ENCODE measurements at regions not wholly inside any gene's neighbourhood (a gene's known extent, or its start where the extent isn't known, plus 50 kb on each side); places are given as distances from the start of the nearest gene placed in this dataset.

DNA sequence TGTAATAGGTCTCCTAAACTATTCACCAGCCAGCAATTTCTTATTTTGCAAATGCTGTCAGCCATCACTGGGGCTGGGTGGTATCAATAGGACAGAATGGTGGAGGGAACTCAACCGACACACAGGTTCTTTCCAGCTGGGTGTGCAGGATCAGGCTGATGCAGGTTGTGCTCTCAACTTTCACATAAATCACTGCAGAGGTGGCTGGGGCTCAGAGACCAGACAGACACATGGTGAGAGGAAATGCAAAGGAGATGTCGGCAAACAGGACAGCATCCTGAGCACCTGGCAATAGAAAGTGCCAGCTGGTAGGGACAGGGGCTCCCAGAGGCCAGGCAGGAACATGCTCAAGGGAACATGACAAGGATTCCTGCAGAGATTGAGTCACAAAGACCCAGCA, 254.9 kb downstream of the SOD2 start:
- H3K4me3 ChIP-seq (replicated peaks in 1 of 3), result no peak overlapping the region
- no peaks in the 10 kb centered on the region for H3K9me3 ChIP-seq
- WGBS, 2 donors, result 83 to 86% methylated on average over 2 of the region's 2 CpGs
- intact Hi-C loops (cut with DNase I), result no loop called here
- H3K27ac ChIP-seq, result no peak overlapping the region
- no peak for DNase-seq
- no peaks in the 10 kb centered on the region for H3K27me3 ChIP-seq
- TF ChIP-seq POLR2A (IDR thresholded peaks at IDR 0.05), result no peak
- TF ChIP-seq, protein P1, sequence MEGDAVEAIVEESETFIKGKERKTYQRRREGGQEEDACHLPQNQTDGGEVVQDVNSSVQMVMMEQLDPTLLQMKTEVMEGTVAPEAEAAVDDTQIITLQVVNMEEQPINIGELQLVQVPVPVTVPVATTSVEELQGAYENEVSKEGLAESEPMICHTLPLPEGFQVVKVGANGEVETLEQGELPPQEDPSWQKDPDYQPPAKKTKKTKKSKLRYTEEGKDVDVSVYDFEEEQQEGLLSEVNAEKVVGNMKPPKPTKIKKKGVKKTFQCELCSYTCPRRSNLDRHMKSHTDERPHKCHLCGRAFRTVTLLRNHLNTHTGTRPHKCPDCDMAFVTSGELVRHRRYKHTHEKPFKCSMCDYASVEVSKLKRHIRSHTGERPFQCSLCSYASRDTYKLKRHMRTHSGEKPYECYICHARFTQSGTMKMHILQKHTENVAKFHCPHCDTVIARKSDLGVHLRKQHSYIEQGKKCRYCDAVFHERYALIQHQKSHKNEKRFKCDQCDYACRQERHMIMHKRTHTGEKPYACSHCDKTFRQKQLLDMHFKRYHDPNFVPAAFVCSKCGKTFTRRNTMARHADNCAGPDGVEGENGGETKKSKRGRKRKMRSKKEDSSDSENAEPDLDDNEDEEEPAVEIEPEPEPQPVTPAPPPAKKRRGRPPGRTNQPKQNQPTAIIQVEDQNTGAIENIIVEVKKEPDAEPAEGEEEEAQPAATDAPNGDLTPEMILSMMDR (IDR thresholded peaks at IDR 0.05), result no peak
- H3K36me3 ChIP-seq, result no peaks in the 10 kb centered on the region
- peaks cover 0 to 7% of the 10 kb centered on the region in 2 donors for H3K4me1 ChIP-seq

DNA sequence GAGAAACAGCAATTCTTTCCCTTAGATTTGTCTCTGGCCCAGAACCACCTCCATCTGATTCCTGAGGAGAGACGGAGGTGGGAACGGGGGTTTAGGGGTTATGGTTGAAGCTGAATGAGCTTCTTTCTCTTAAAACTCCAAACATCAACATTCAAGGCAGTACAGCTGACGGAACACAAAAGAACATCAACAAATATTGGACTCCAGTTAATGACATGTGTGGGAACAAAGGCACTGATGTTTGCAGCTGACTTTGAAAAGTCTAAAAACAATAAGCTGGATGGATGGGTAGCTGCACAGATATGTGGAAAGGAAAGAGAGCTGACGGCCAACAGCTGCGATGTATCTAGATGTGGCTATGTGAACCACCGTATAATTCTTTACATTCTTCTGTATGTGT, 256.5 kb downstream of the SOD2 start:
- Histone ChIP-seq H3K27me3 (no peaks in the 10 kb centered on the region), H3K36me3 (no peaks in the 10 kb centered on the region), H3K9me3 (no peaks in the 10 kb centered on the region), H3K4me1 (peaks cover 0 to 7% of the 10 kb centered on the region in 2 donors), H3K4me3 (replicated peaks in 1 of 3) (no peak overlapping the region), H3K27ac (no peak overlapping the region)
- WGBS, 2 donors, result 86 to 91% methylated on average over 6 of the region's 6 CpGs
- intact Hi-C loops (cut with DNase I), result no loop called here
- DNase-seq, result no peak
- TF ChIP-seq, protein P1 (IDR thresholded peaks at IDR 0.05), result no peak
- TF ChIP-seq POLR2A (IDR thresholded peaks at IDR 0.05), result no peak

DNA sequence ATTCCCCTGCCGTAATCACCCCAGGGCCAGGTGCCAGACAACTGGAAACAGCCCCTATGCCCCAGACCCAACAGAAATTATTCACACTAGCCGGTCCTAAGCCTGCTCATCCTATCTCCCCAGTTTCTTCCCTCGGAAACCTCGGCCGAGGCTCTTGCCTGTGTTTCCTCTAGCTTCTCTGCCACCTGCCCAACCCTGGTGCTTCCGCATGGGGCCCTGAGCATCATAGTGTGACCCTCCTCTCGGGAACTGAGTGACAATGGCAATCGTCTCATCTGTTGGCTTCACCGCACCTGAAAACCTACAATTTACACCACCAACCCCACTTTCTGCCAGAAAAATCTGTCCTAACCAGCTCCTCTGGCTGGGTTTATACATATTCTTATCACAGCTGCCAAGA, 257.3 kb downstream of the SOD2 start:
- 88 to 96% methylated on average over 9 of the region's 9 CpGs for WGBS, 2 donors

DNA sequence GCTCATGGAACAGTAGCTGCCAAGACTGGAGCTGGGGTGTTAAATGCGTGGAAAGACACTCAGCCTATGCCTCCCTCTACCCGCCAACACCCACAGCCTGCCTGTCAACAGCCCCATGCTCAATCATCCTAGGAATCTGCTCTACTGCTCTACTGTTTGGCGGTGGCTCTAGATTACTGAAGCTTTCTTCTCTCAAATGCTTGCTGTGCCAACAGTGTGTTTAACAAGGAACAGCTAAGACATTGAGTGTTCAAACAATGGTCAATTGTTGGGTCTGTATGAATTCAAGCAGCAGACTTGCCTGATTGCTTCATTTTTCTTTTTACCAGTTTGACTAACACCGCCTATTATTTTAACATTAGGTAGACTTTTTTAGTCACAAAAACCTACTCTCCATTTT, 258.6 kb downstream of the SOD2 start:
- no peaks in the 10 kb centered on the region for H3K9me3 ChIP-seq
- no peaks in the 10 kb centered on the region for H3K36me3 ChIP-seq
- H3K27ac ChIP-seq, result no peak overlapping the region
- 33 to 35% methylated on average over 4 of the region's 4 CpGs for WGBS, 2 donors
- no peak overlapping the region for H3K4me3 ChIP-seq (replicated peaks in 1 of 3)
- intact Hi-C loops (cut with DNase I), result no loop called here
- DNase-seq, result no peak
- TF ChIP-seq, protein P1 (IDR thresholded peaks at IDR 0.05), result no peak
- no peak for TF ChIP-seq POLR2A (IDR thresholded peaks at IDR 0.05)
- peaks cover 0 to 7% of the 10 kb centered on the region in 2 donors for H3K4me1 ChIP-seq
- no peaks in the 10 kb centered on the region for H3K27me3 ChIP-seq

More for the DNA sequence above, 257.3 kb downstream of the SOD2 start:
- DNase-seq, result no peak
- intact Hi-C loops (cut with DNase I), result no loop called here
- no peaks in the 10 kb centered on the region for H3K36me3 ChIP-seq
- H3K9me3 ChIP-seq, result no peaks in the 10 kb centered on the region
- TF ChIP-seq, protein P1 (IDR thresholded peaks at IDR 0.05), result no peak
- TF ChIP-seq POLR2A (IDR thresholded peaks at IDR 0.05), result no peak
- H3K4me1 ChIP-seq, result peaks cover 0 to 7% of the 10 kb centered on the region in 2 donors
- H3K27me3 ChIP-seq, result no peaks in the 10 kb centered on the region
- H3K4me3 ChIP-seq (replicated peaks in 1 of 3), result no peak overlapping the region
- H3K27ac ChIP-seq, result no peak overlapping the region

DNA sequence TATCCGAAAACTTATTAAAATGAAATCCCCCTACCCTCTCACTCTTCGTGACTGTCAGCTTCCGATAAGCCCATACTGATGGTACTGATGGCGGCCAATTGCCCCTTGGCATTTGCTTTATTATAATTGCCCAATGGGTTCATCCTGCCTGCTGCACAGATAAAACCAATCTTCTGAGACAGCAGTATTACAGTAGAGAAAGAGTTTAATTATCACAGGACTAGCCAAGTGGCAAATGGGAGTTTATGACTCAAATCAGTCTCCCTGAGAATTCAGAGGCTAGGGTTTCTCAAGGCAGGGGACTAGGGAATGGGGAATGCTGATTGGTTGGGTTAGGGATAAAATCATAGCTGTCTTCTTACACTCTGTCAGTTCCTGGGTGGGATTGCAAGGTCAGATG, 259.5 kb downstream of the SOD2 start:
- Histone ChIP-seq H3K4me3 (replicated peaks in 1 of 3) (no peak overlapping the region), H3K36me3 (no peaks in the 10 kb centered on the region), H3K4me1 (peaks cover 0 to 7% of the 10 kb centered on the region in 2 donors), H3K27me3 (no peaks in the 10 kb centered on the region), H3K9me3 (no peaks in the 10 kb centered on the region), H3K27ac (no peak overlapping the region)
- intact Hi-C loops (cut with DNase I), result no loop called here
- WGBS, 2 donors, result 95 to 98% methylated on average over 4 of the region's 4 CpGs
- DNase-seq, result no peak
- TF ChIP-seq, protein P1 (IDR thresholded peaks at IDR 0.05), result no peak
- no peak for TF ChIP-seq POLR2A (IDR thresholded peaks at IDR 0.05)

Data from thyroid gland (tissue), 4 donors.